ENCODE measurements at regions not wholly inside any gene's neighbourhood (a gene's known extent, or its start where the extent isn't known, plus 50 kb on each side); places are given as distances from the start of the nearest gene placed in this dataset.

GRCh38 chr6:76683985-76684384, 611.5 kb upstream of the IMPG1 start:
- TF ChIP-seq CTCF (IDR thresholded peaks at IDR 0.05; ENCODE audit: insufficient read depth, low read length) (no peak), POLR2AphosphoS5 (IDR thresholded peaks at IDR 0.05; ENCODE audit: low read depth) (no peak), GABPA (IDR thresholded peaks at IDR 0.05; ENCODE audit: low read depth) (no peak), REST (IDR thresholded peaks at IDR 0.05; ENCODE audit: insufficient replicate concordance, low read depth) (no peak)

Measured in HL-60 (cell line).